ENCODE measurements at regions not wholly inside any gene's neighbourhood (a gene's known extent, or its start where the extent isn't known, plus 50 kb on each side); places are given as distances from the start of the nearest gene placed in this dataset.

- intact Hi-C loops (cut with micrococcal nuclease), result no loop called here
- Histone ChIP-seq H3K36me3 (ENCODE audit: control insufficient read depth in 1 of 2, insufficient read depth in 2 of 2, low read length in 2 of 2) (no peaks in the 10 kb centered on the region), H3K9me3 (ENCODE audit: control insufficient read depth in 1 of 2, insufficient read depth in 1 of 2, low read depth in 1 of 2, low read length in 2 of 2) (peaks cover 17 to 27% of the 10 kb centered on the region in 2 experiments; a peak in 2 of 4 replicates), H3K9ac (ENCODE audit: low read length) (no peak overlapping the region), H2AFZ (ENCODE audit: low read depth, low read length, poor library complexity, severe bottlenecking) (no peak overlapping the region), H3K4me2 (ENCODE audit: low read length) (no peak overlapping the region), H4K20me1 (ENCODE audit: insufficient read depth) (no peaks in the 10 kb centered on the region), H3K27me3 (ENCODE audit: insufficient read depth, low read length) (no peaks in the 10 kb centered on the region), H3K27ac (ENCODE audit: low read depth, low read length) (no peak overlapping the region), H3K79me2 (ENCODE audit: insufficient read depth, low read length) (no peaks in the 10 kb centered on the region), H3K4me3 (replicated peaks in 1 of 2; ENCODE audit: low read depth in 1 of 2, low read length in 2 of 2) (no peak overlapping the region), H3K9me2 (ENCODE audit: insufficient read depth) (no peaks in the 10 kb centered on the region), H3K4me1 (ENCODE audit: control insufficient read depth in 1 of 2, insufficient read depth in 2 of 2, low read length in 2 of 2) (no peaks in the 10 kb centered on the region)
- no TSS peak for BruUV-seq (replicated peaks)
- TF ChIP-seq ZBTB33 (IDR thresholded peaks at IDR 0.05; ENCODE audit: extremely low read depth, insufficient replicate concordance, low read length) (no peak), MAX (IDR thresholded peaks at IDR 0.05) (no peak), EZH2 (IDR thresholded peaks at IDR 0.05) (no peak), CEBPB (IDR thresholded peaks at IDR 0.05; ENCODE audit: low read depth) (no peak), FOSL1 (IDR thresholded peaks at IDR 0.05; ENCODE audit: low read depth) (no peak), JUND (IDR thresholded peaks at IDR 0.05) (no peak)
- CTCF ChIA-PET, result no interaction called here
- ATAC-seq (no peak), DNase-seq (ENCODE audit: low read depth, low spot score) (no peak)
- RAD21 ChIA-PET (ENCODE audit: low non-redundant PET in 1 of 2, low total read pairs in 2 of 2, uncharacterized antibody in 2 of 2, unreplicated experiment in 2 of 2), result no interaction called here
- POLR2A ChIA-PET, result no interaction called here
These were observed 205.3 kb upstream of the SYT4 start for GRCh38 chr18:43482600-43482999.

- no peak overlapping the region for H3K9ac ChIP-seq (ENCODE audit: low read length)
- TF ChIP-seq POLR2A (IDR thresholded peaks at IDR 0.05; ENCODE audit: borderline replicate concordance, extremely low read depth, insufficient read depth, insufficient read length) (no peak), FOSL1 (IDR thresholded peaks at IDR 0.05; ENCODE audit: low read depth) (no peak), EZH2phosphoT487 (IDR thresholded peaks at IDR 0.05; ENCODE audit: borderline replicate concordance) (no peak), EZH2 (IDR thresholded peaks at IDR 0.05) (no peak), JUND (IDR thresholded peaks at IDR 0.05) (no peak), SP1 (IDR thresholded peaks at IDR 0.05; ENCODE audit: low read depth) (no peak), ATF3 (IDR thresholded peaks at IDR 0.05) (no peak), CBX3 (IDR thresholded peaks at IDR 0.05; ENCODE audit: low read depth) (no peak), CEBPB (IDR thresholded peaks at IDR 0.05; ENCODE audit: low read depth) (no peak)
- H3K27ac ChIP-seq (ENCODE audit: low read depth, low read length), result no peak overlapping the region
- no peak overlapping the region for H3K4me2 ChIP-seq (ENCODE audit: low read length)
- intact Hi-C loops (cut with micrococcal nuclease), result no loop called here
- ChIA-PET POLR2A (no interaction called here), RAD21 (ENCODE audit: low non-redundant PET in 1 of 2, low total read pairs in 2 of 2, uncharacterized antibody in 2 of 2, unreplicated experiment in 2 of 2) (no interaction called here), CTCF (no interaction called here)
- no peaks in the 10 kb centered on the region for H3K27me3 ChIP-seq (ENCODE audit: insufficient read depth, low read length)
- H3K9me2 ChIP-seq (ENCODE audit: insufficient read depth), result no peaks in the 10 kb centered on the region
- no peak for ATAC-seq
- H4K20me1 ChIP-seq (ENCODE audit: insufficient read depth), result no peaks in the 10 kb centered on the region
- H3K36me3 ChIP-seq (ENCODE audit: control insufficient read depth in 1 of 2, insufficient read depth in 2 of 2, low read length in 2 of 2), result no peaks in the 10 kb centered on the region
- DNase-seq (ENCODE audit: low read depth, low spot score), result no peak
- no peak overlapping the region for H3K4me3 ChIP-seq (replicated peaks in 1 of 2; ENCODE audit: low read depth in 1 of 2, low read length in 2 of 2)
- no peaks in the 10 kb centered on the region for H3K79me2 ChIP-seq (ENCODE audit: insufficient read depth, low read length)
- BruUV-seq (replicated peaks), result no TSS peak
- H2AFZ ChIP-seq (ENCODE audit: low read depth, low read length, poor library complexity, severe bottlenecking), result no peak overlapping the region
- H3K4me1 ChIP-seq (ENCODE audit: control insufficient read depth in 1 of 2, insufficient read depth in 2 of 2, low read length in 2 of 2), result no peaks in the 10 kb centered on the region
- peaks cover 20 to 25% of the 10 kb centered on the region in 2 experiments; a peak in 2 of 4 replicates for H3K9me3 ChIP-seq (ENCODE audit: control insufficient read depth in 1 of 2, insufficient read depth in 1 of 2, low read depth in 1 of 2, low read length in 2 of 2)
These were observed 207.4 kb upstream of the SYT4 start for GRCh38 chr18:43484710-43485109.

Data from HCT116 (cell line).